ENCODE measurements at regions not wholly inside any gene's neighbourhood (a gene's known extent, or its start where the extent isn't known, plus 50 kb on each side); places are given as distances from the start of the nearest gene placed in this dataset.

DNA sequence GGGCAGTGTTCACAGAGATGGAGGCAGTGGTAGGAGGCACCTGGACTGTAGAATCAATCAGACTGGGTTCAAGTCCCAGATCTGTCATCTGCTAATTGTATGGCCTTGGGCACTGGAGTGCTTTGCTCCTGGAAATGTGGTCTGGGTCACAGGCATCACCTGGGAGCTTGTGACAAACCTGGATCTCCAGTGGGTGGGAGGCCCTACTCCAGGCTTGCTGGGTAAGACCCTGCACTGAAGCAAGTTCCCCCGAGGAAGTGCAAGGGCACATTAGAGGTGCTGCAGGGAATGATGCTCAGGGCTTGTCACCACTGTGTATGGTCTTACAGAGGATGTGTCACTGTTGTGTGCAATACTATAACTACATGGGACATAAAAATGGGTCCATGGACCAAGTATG, 220.5 kb upstream of the ID2 start:
- POLR2A ChIA-PET = no interaction called here
- TF ChIP-seq ZBTB20 (tag by site-specific recombination; IDR thresholded peaks at IDR 0.05) (no peak), ZNF48 (tag by site-specific recombination; IDR thresholded peaks at IDR 0.05) (no peak), ZBTB8A (tag by site-specific recombination; IDR thresholded peaks at IDR 0.05) (no peak), HOXC10 (CRISPR knock-in tag; IDR thresholded peaks at IDR 0.05) (no peak), ZNF473 (tag by site-specific recombination; IDR thresholded peaks at IDR 0.05) (no peak), IKZF3 (tag by site-specific recombination; IDR thresholded peaks at IDR 0.05) (no peak), ZNF654 (tag by site-specific recombination; IDR thresholded peaks at IDR 0.05; ENCODE audit: low read depth) (no peak)
- TF ChIP-seq, protein P1, sequence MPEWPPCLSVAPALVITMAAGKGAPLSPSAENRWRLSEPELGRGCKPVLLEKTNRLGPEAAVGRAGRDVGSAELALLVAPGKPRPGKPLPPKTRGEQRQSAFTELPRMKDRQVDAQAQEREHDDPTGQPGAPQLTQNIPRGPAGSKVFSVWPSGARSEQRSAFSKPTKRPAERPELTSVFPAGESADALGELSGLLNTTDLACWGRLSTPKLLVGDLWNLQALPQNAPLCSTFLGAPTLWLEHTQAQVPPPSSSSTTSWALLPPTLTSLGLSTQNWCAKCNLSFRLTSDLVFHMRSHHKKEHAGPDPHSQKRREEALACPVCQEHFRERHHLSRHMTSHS (tag by site-specific recombination; IDR thresholded peaks at IDR 0.05) = no peak
- TF ChIP-seq, protein P2, sequence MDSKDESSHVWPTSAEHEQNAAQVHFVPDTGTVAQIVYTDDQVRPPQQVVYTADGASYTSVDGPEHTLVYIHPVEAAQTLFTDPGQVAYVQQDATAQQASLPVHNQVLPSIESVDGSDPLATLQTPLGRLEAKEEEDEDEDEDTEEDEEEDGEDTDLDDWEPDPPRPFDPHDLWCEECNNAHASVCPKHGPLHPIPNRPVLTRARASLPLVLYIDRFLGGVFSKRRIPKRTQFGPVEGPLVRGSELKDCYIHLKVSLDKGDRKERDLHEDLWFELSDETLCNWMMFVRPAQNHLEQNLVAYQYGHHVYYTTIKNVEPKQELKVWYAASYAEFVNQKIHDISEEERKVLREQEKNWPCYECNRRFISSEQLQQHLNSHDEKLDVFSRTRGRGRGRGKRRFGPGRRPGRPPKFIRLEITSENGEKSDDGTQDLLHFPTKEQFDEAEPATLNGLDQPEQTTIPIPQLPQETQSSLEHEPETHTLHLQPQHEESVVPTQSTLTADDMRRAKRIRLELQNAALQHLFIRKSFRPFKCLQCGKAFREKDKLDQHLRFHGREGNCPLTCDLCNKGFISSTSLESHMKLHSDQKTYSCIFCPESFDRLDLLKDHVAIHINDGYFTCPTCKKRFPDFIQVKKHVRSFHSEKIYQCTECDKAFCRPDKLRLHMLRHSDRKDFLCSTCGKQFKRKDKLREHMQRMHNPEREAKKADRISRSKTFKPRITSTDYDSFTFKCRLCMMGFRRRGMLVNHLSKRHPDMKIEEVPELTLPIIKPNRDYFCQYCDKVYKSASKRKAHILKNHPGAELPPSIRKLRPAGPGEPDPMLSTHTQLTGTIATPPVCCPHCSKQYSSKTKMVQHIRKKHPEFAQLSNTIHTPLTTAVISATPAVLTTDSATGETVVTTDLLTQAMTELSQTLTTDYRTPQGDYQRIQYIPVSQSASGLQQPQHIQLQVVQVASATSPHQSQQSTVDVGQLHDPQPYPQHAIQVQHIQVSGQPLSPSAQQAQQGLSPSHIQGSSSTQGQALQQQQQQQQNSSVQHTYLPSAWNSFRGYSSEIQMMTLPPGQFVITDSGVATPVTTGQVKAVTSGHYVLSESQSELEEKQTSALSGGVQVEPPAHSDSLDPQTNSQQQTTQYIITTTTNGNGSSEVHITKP (tag by site-specific recombination; IDR thresholded peaks at IDR 0.05) = no peak
- TF ChIP-seq, protein P3, sequence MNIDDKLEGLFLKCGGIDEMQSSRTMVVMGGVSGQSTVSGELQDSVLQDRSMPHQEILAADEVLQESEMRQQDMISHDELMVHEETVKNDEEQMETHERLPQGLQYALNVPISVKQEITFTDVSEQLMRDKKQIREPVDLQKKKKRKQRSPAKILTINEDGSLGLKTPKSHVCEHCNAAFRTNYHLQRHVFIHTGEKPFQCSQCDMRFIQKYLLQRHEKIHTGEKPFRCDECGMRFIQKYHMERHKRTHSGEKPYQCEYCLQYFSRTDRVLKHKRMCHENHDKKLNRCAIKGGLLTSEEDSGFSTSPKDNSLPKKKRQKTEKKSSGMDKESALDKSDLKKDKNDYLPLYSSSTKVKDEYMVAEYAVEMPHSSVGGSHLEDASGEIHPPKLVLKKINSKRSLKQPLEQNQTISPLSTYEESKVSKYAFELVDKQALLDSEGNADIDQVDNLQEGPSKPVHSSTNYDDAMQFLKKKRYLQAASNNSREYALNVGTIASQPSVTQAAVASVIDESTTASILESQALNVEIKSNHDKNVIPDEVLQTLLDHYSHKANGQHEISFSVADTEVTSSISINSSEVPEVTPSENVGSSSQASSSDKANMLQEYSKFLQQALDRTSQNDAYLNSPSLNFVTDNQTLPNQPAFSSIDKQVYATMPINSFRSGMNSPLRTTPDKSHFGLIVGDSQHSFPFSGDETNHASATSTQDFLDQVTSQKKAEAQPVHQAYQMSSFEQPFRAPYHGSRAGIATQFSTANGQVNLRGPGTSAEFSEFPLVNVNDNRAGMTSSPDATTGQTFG (tag by site-specific recombination; IDR thresholded peaks at IDR 0.05; ENCODE audit: borderline replicate concordance) = no peak
- TF ChIP-seq, protein P4, sequence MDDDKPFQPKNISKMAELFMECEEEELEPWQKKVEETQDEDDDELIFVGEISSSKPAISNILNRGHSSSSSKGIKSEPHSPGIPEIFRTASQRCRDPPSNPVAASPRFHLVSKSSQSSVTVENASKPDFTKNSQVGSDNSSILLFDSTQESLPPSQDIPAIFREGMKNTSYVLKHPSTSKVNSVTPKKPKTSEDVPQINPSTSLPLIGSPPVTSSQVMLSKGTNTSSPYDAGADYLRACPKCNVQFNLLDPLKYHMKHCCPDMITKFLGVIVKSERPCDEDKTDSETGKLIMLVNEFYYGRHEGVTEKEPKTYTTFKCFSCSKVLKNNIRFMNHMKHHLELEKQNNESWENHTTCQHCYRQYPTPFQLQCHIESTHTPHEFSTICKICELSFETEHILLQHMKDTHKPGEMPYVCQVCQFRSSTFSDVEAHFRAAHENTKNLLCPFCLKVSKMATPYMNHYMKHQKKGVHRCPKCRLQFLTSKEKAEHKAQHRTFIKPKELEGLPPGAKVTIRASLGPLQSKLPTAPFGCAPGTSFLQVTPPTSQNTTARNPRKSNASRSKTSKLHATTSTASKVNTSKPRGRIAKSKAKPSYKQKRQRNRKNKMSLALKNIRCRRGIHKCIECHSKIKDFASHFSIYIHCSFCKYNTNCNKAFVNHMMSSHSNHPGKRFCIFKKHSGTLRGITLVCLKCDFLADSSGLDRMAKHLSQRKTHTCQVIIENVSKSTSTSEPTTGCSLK (tag by site-specific recombination; IDR thresholded peaks at IDR 0.05) = no peak
- no peak overlapping the region for H3K4me3 ChIP-seq (ENCODE audit: low read depth, low read length)
- H3K27ac ChIP-seq (ENCODE audit: extremely low read depth, low read depth, low read length) = no peak overlapping the region
- H3K36me3 ChIP-seq (ENCODE audit: control insufficient read depth in 2 of 2, insufficient read depth in 1 of 2, low read length in 2 of 2) = no peaks in the 10 kb centered on the region
- no peaks in the 10 kb centered on the region for H3K4me1 ChIP-seq (ENCODE audit: control insufficient read depth, insufficient read depth, low read length)
- CTCF ChIA-PET = no interaction called here
- no peaks in the 10 kb centered on the region for H3K9me3 ChIP-seq (ENCODE audit: control insufficient read depth, insufficient read depth, low read depth, low read length)

DNA sequence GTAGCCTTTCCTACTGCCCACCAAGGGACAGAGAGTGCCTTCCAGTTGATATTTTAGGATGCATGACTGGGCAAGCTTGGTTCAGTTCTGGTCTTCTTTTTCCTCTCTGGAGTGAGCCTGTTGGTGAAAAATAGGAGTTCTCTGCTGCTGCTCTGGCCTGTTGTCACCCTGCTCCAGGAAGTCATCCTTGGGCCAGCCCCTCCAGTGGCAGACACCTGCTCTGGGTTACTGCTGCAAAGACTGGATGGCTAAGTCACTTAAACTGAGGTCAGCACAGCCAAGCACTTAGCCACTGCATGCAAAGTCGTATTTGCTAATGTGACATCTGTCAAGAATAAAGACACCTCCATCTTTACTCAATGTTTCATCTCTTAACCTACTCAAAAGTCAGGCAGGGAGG, 219.6 kb upstream of the ID2 start:
- ChIA-PET POLR2A (no interaction called here), CTCF (no interaction called here)
- H3K36me3 ChIP-seq (ENCODE audit: control insufficient read depth in 2 of 2, insufficient read depth in 1 of 2, low read length in 2 of 2) = no peaks in the 10 kb centered on the region

More for the DNA sequence above, 219.6 kb upstream of the ID2 start:
- H3K27ac ChIP-seq (ENCODE audit: extremely low read depth, low read depth, low read length) = no peak overlapping the region
- no peaks in the 10 kb centered on the region for H3K4me1 ChIP-seq (ENCODE audit: control insufficient read depth, insufficient read depth, low read length)
- H3K9me3 ChIP-seq (ENCODE audit: control insufficient read depth, insufficient read depth, low read depth, low read length) = no peaks in the 10 kb centered on the region
- H3K4me3 ChIP-seq (ENCODE audit: low read depth, low read length) = no peak overlapping the region
- TF ChIP-seq ZNF624 (tag by site-specific recombination; IDR thresholded peaks at IDR 0.05) (no peak), ZNF175 (tag by site-specific recombination; IDR thresholded peaks at IDR 0.05) (no peak), ZNF311 (tag by site-specific recombination; IDR thresholded peaks at IDR 0.05; ENCODE audit: borderline replicate concordance) (no peak), ZNF416 (tag by site-specific recombination; IDR thresholded peaks at IDR 0.05) (no peak), ZNF561 (tag by site-specific recombination; IDR thresholded peaks at IDR 0.05; ENCODE audit: borderline replicate concordance) (no peak), ZNF24 (tag by site-specific recombination; IDR thresholded peaks at IDR 0.05) (no peak), MZF1 (tag by site-specific recombination; IDR thresholded peaks at IDR 0.05; ENCODE audit: borderline replicate concordance) (no peak), ZNF10 (tag by site-specific recombination; IDR thresholded peaks at IDR 0.05) (no peak), ZNF747 (tag by site-specific recombination; IDR thresholded peaks at IDR 0.05) (no peak), ZNF324 (tag by site-specific recombination; IDR thresholded peaks at IDR 0.05) (no peak), FEZF1 (tag by site-specific recombination; IDR thresholded peaks at IDR 0.05) (no peak)
- TF ChIP-seq, protein P5, sequence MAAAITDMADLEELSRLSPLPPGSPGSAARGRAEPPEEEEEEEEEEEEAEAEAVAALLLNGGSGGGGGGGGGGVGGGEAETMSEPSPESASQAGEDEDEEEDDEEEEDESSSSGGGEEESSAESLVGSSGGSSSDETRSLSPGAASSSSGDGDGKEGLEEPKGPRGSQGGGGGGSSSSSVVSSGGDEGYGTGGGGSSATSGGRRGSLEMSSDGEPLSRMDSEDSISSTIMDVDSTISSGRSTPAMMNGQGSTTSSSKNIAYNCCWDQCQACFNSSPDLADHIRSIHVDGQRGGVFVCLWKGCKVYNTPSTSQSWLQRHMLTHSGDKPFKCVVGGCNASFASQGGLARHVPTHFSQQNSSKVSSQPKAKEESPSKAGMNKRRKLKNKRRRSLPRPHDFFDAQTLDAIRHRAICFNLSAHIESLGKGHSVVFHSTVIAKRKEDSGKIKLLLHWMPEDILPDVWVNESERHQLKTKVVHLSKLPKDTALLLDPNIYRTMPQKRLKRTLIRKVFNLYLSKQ (tag by site-specific recombination; IDR thresholded peaks at IDR 0.05; ENCODE audit: borderline replicate concordance) = no peak
